Activated CD8-positive, alpha-beta T cell treated with anti-CD3 and anti-CD28 coated beads, Interleukin-2, amount 10 ng/mL, durations not matched to agents 7 days and 5 days (primary cell): ENCODE measurements at regions not wholly inside any gene's neighbourhood (a gene's known extent, or its start where the extent isn't known, plus 50 kb on each side); places are given as distances from the start of the nearest gene placed in this dataset.

Experiments used
- ATAC-seq: fragments of 150-1000 bp; cut with Tn5 transposase; one replicate; pipeline ENCODE4 v1.10.0; 2021; ENCODE audit warnings: moderate library complexity
- CTCF ChIA-PET: fragments of 350-600 bp; sonication (Branson Sonifier 250); formaldehyde crosslinking; loops from one replicate; lab custom pipeline; 2021; ENCODE audit warnings: antibody characterized with exemption; lab: Charles Lee
- POLR2A ChIA-PET: fragments of 350-600 bp; sonication (Branson Sonifier 250); formaldehyde crosslinking; loops from one replicate; lab custom pipeline; 2021; ENCODE audit warnings: antibody characterized with exemption; lab: Charles Lee
- DNase-seq: peaks from one replicate; pipeline ENCODE4 v3.0.0-alpha.2; 2020
- H3K27ac Mint-ChIP-seq: one replicate; pipeline ENCODE4 v1.8.0; 2021; ENCODE audit warnings: mild to moderate bottlenecking, mixed read lengths
- H3K27me3 Mint-ChIP-seq: one replicate; pipeline ENCODE4 v1.8.0; 2021; ENCODE audit warnings: low read depth, mixed read lengths
- H3K36me3 Mint-ChIP-seq: one replicate; pipeline ENCODE4 v1.8.0; 2021; ENCODE audit warnings: low read depth, mixed read lengths
- H3K4me1 Mint-ChIP-seq: one replicate; pipeline ENCODE4 v1.8.0; 2021; ENCODE audit warnings: low read depth, mixed read lengths
- H3K4me3 Mint-ChIP-seq: one replicate; pipeline ENCODE4 v1.8.0; 2021; ENCODE audit warnings: mild to moderate bottlenecking, mixed read lengths
- H3K9me3 Mint-ChIP-seq: one replicate; pipeline ENCODE4 v1.8.0; 2022; ENCODE audit warnings: mixed read lengths; ENCODE audit not compliant: insufficient read depth

GRCh38 chr2:156192468-156192867, 140.1 kb downstream of the NR4A2 start:
- Mint-ChIP-seq H3K4me3 (no peak overlapping the region), H3K9me3 (no peaks in the 10 kb centered on the region), H3K4me1 (no peaks in the 10 kb centered on the region), H3K27me3 (peaks cover 1% of the 10 kb centered on the region), H3K36me3 (no peaks in the 10 kb centered on the region), H3K27ac (no peak overlapping the region)
- CTCF ChIA-PET: no interaction called here
- POLR2A ChIA-PET: no interaction called here
- ATAC-seq (no peak), DNase-seq (no peak)

- no peaks in the 10 kb centered on the region for H3K27me3 Mint-ChIP-seq
- H3K27ac Mint-ChIP-seq: no peak overlapping the region
- POLR2A ChIA-PET: no interaction called here
- H3K4me1 Mint-ChIP-seq: no peaks in the 10 kb centered on the region
- H3K4me3 Mint-ChIP-seq: no peak overlapping the region
- ATAC-seq: no peak
- CTCF ChIA-PET: no interaction called here
- DNase-seq: no peak
- no peaks in the 10 kb centered on the region for H3K36me3 Mint-ChIP-seq
- H3K9me3 Mint-ChIP-seq: no peaks in the 10 kb centered on the region
Observed at GRCh38 chr2:156191527-156191926, 141.0 kb downstream of the NR4A2 start.

GRCh38 chr2:156190517-156190916, 142.0 kb downstream of the NR4A2 start:
- ChIA-PET POLR2A (no interaction called here), CTCF (no interaction called here)
- Mint-ChIP-seq H3K27ac (no peak overlapping the region), H3K4me1 (no peaks in the 10 kb centered on the region), H3K27me3 (no peaks in the 10 kb centered on the region), H3K4me3 (no peak overlapping the region), H3K9me3 (no peaks in the 10 kb centered on the region), H3K36me3 (no peaks in the 10 kb centered on the region)
- ATAC-seq (no peak), DNase-seq (no peak)

GRCh38 chr2:156189584-156189983, 142.9 kb downstream of the NR4A2 start:
- no peak overlapping the region for H3K27ac Mint-ChIP-seq
- H3K9me3 Mint-ChIP-seq: no peaks in the 10 kb centered on the region
- ChIA-PET CTCF (no interaction called here), POLR2A (no interaction called here)
- no peak for ATAC-seq
- no peak for DNase-seq
- H3K36me3 Mint-ChIP-seq: no peaks in the 10 kb centered on the region
- no peaks in the 10 kb centered on the region for H3K4me1 Mint-ChIP-seq
- H3K4me3 Mint-ChIP-seq: no peak overlapping the region
- H3K27me3 Mint-ChIP-seq: peaks cover 1% of the 10 kb centered on the region

- no peak for DNase-seq
- CTCF ChIA-PET: no interaction called here
- peaks cover 4% of the 10 kb centered on the region for H3K27me3 Mint-ChIP-seq
- POLR2A ChIA-PET: no interaction called here
- H3K9me3 Mint-ChIP-seq: no peaks in the 10 kb centered on the region
- no peaks in the 10 kb centered on the region for H3K36me3 Mint-ChIP-seq
- H3K27ac Mint-ChIP-seq: no peak overlapping the region
- no peak overlapping the region for H3K4me3 Mint-ChIP-seq
- no peaks in the 10 kb centered on the region for H3K4me1 Mint-ChIP-seq
- ATAC-seq: no peak
Observed at GRCh38 chr2:156189143-156189542, 143.4 kb downstream of the NR4A2 start.

GRCh38 chr2:156182132-156182531, 150.4 kb downstream of the NR4A2 start:
- ChIA-PET CTCF (no interaction called here), POLR2A (no interaction called here)
- Mint-ChIP-seq H3K27me3 (peaks cover 12% of the 10 kb centered on the region), H3K36me3 (no peaks in the 10 kb centered on the region), H3K9me3 (no peaks in the 10 kb centered on the region), H3K27ac (no peak overlapping the region), H3K4me1 (no peaks in the 10 kb centered on the region), H3K4me3 (no peak overlapping the region)
- ATAC-seq (no peak), DNase-seq (no peak)

- Mint-ChIP-seq H3K9me3 (no peaks in the 10 kb centered on the region), H3K4me1 (no peaks in the 10 kb centered on the region), H3K27ac (no peak overlapping the region), H3K36me3 (no peaks in the 10 kb centered on the region), H3K4me3 (no peak overlapping the region), H3K27me3 (peaks cover 12% of the 10 kb centered on the region)
- ATAC-seq (no peak), DNase-seq (no peak)
- ChIA-PET POLR2A (no interaction called here), CTCF (no interaction called here)
Observed at GRCh38 chr2:156181208-156181607, 151.3 kb downstream of the NR4A2 start.

GRCh38 chr2:156177654-156178053, 154.9 kb downstream of the NR4A2 start:
- no peak overlapping the region for H3K27ac Mint-ChIP-seq
- no peaks in the 10 kb centered on the region for H3K36me3 Mint-ChIP-seq
- no peak overlapping the region for H3K4me3 Mint-ChIP-seq
- DNase-seq (no peak), ATAC-seq (no peak)
- H3K27me3 Mint-ChIP-seq: peaks cover 6% of the 10 kb centered on the region
- no peaks in the 10 kb centered on the region for H3K9me3 Mint-ChIP-seq
- ChIA-PET CTCF (no interaction called here), POLR2A (no interaction called here)
- H3K4me1 Mint-ChIP-seq: no peaks in the 10 kb centered on the region

- Mint-ChIP-seq H3K4me3 (no peak overlapping the region), H3K27ac (no peak overlapping the region), H3K9me3 (no peaks in the 10 kb centered on the region), H3K36me3 (no peaks in the 10 kb centered on the region), H3K4me1 (no peaks in the 10 kb centered on the region), H3K27me3 (peaks cover 2% of the 10 kb centered on the region)
- ChIA-PET POLR2A (no interaction called here), CTCF (no interaction called here)
- no peak for DNase-seq
- ATAC-seq: no peak
Observed at GRCh38 chr2:156175946-156176345, 156.6 kb downstream of the NR4A2 start.

- Mint-ChIP-seq H3K27ac (no peak overlapping the region), H3K4me3 (no peak overlapping the region), H3K27me3 (no peaks in the 10 kb centered on the region), H3K36me3 (no peaks in the 10 kb centered on the region), H3K9me3 (no peaks in the 10 kb centered on the region), H3K4me1 (no peaks in the 10 kb centered on the region)
- POLR2A ChIA-PET: no interaction called here
- no peak for DNase-seq
- no peak for ATAC-seq
- CTCF ChIA-PET: no interaction called here
Observed at GRCh38 chr2:156170929-156171328, 161.6 kb downstream of the NR4A2 start.

- Mint-ChIP-seq H3K36me3 (no peaks in the 10 kb centered on the region), H3K4me3 (no peak overlapping the region), H3K4me1 (no peaks in the 10 kb centered on the region), H3K9me3 (no peaks in the 10 kb centered on the region), H3K27ac (no peak overlapping the region), H3K27me3 (no peaks in the 10 kb centered on the region)
- CTCF ChIA-PET: no interaction called here
- DNase-seq (no peak), ATAC-seq (no peak)
- POLR2A ChIA-PET: no interaction called here
Observed at GRCh38 chr2:156165742-156166141, 166.8 kb downstream of the NR4A2 start.

GRCh38 chr2:156164091-156164720, 168.3 kb downstream of the NR4A2 start:
- Mint-ChIP-seq H3K36me3 (no peaks in the 10 kb centered on the region), H3K27me3 (no peaks in the 10 kb centered on the region), H3K4me3 (no peak overlapping the region), H3K27ac (no peak overlapping the region), H3K9me3 (no peaks in the 10 kb centered on the region), H3K4me1 (no peaks in the 10 kb centered on the region)
- CTCF ChIA-PET: no interaction called here
- DNase-seq: no peak
- POLR2A ChIA-PET: no interaction called here
- no peak for ATAC-seq

- DNase-seq (no peak), ATAC-seq (no peak)
- Mint-ChIP-seq H3K4me3 (no peak overlapping the region), H3K36me3 (no peaks in the 10 kb centered on the region), H3K4me1 (no peaks in the 10 kb centered on the region), H3K27me3 (peaks cover 2% of the 10 kb centered on the region), H3K27ac (no peak overlapping the region), H3K9me3 (no peaks in the 10 kb centered on the region)
- ChIA-PET CTCF (no interaction called here), POLR2A (no interaction called here)
Observed at GRCh38 chr2:156158808-156159207, 173.7 kb downstream of the NR4A2 start.
